ENCODE measurements at regions not wholly inside any gene's neighbourhood (a gene's known extent, or its start where the extent isn't known, plus 50 kb on each side); places are given as distances from the start of the nearest gene placed in this dataset.

DNA sequence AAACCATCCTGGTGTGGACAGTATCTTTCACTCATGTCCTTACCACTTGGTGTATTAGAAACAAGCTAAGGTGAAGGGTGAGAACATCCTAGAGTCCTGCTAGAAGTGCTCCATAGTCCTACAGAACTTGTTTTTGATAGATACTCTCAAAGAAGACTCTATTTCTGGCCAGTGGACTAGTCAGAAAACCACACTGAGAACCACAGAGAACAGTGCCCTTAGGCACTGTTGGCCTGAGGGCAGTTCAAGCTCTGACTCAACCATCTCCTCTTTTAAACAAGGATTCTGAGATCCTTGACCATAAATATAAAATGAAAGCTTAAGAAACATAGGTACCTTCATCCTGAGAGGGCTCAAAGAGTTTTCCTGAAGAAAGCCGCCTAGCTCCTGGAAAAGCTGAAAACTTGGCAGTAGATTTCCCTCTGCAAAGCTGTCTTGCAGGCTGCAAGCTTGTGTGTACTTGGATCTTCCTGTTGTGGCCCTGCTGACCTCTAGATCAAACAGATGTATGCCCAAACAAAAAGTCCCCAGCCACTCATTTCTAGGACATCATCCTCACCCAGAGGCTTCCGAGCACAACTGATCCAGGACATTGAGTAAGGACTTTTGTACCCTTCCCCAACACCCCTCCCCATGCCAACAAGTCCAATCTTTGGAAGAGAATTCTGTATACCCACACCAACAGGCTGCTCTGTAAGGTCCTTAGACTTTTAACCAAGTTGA lies 111.6 kb upstream of the CXCL13 start:
- TF ChIP-seq, protein P1, sequence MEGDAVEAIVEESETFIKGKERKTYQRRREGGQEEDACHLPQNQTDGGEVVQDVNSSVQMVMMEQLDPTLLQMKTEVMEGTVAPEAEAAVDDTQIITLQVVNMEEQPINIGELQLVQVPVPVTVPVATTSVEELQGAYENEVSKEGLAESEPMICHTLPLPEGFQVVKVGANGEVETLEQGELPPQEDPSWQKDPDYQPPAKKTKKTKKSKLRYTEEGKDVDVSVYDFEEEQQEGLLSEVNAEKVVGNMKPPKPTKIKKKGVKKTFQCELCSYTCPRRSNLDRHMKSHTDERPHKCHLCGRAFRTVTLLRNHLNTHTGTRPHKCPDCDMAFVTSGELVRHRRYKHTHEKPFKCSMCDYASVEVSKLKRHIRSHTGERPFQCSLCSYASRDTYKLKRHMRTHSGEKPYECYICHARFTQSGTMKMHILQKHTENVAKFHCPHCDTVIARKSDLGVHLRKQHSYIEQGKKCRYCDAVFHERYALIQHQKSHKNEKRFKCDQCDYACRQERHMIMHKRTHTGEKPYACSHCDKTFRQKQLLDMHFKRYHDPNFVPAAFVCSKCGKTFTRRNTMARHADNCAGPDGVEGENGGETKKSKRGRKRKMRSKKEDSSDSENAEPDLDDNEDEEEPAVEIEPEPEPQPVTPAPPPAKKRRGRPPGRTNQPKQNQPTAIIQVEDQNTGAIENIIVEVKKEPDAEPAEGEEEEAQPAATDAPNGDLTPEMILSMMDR (IDR thresholded peaks at IDR 0.05; ENCODE audit: unreplicated experiment in 3 of 3): no peak
- Mint-ChIP-seq H3K27ac (no peak overlapping the region), H3K27me3 (ENCODE audit: low read depth) (no peaks in the 10 kb centered on the region), H3K9me3 (peaks cover 4% of the 10 kb centered on the region), H3K4me3 (no peak overlapping the region), H3K36me3 (ENCODE audit: low read depth) (no peaks in the 10 kb centered on the region), H3K4me1 (no peaks in the 10 kb centered on the region)

DNA sequence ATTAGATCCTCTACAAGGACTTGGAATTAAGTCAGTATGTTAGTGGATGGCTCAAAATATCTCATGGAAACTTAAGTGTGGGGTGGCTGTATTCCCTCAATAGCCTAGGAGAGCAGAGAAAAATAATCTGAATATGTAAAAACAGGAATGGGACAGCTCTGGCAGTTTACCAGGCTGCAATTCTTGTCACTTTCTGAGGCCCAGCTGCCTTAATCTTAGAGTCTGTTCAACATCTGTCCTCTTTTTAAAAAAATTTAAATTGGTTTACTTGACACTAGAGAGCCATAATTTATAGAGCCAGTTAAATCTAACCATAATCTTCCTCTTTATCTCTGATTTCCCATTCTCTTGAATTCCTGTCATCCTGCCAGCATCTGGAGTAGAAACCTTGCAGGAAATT lies 109.2 kb upstream of the CXCL13 start:
- H3K27ac Mint-ChIP-seq: no peak overlapping the region
- peaks cover 2% of the 10 kb centered on the region for H3K4me1 Mint-ChIP-seq
- no peaks in the 10 kb centered on the region for H3K36me3 Mint-ChIP-seq (ENCODE audit: low read depth)
- H3K9me3 Mint-ChIP-seq: peaks cover 4% of the 10 kb centered on the region
- H3K27me3 Mint-ChIP-seq (ENCODE audit: low read depth): no peaks in the 10 kb centered on the region
- TF ChIP-seq, protein P1 (IDR thresholded peaks at IDR 0.05; ENCODE audit: unreplicated experiment in 3 of 3): no peak
- no peak overlapping the region for H3K4me3 Mint-ChIP-seq

DNA sequence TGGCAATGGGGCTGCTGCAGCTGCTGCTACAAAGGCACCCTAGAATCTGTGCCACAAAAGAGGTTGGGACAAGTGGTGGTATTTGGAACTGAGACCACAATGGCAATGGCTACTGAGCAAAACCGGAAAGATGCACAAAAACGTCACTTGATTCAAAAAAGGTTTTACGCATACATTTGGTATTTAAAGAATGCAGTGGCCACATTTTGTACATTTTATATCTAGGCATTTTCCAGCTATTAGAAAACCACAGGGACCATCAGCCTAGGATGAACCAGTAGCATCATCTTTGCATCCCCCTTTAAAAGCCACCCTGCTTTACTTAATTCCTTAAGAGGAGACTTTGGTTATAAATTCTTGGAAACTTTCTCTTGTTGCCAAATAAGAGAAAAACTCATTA lies 104.8 kb upstream of the CXCL13 start:
- peaks cover 4% of the 10 kb centered on the region for H3K9me3 Mint-ChIP-seq
- H3K27me3 Mint-ChIP-seq (ENCODE audit: low read depth): peaks cover 4% of the 10 kb centered on the region
- peaks cover 10% of the 10 kb centered on the region for H3K4me1 Mint-ChIP-seq
- H3K27ac Mint-ChIP-seq: no peak overlapping the region
- H3K4me3 Mint-ChIP-seq: no peak overlapping the region
- TF ChIP-seq, protein P1 (IDR thresholded peaks at IDR 0.05; ENCODE audit: unreplicated experiment in 3 of 3): no peak
- H3K36me3 Mint-ChIP-seq (ENCODE audit: low read depth): no peaks in the 10 kb centered on the region

DNA sequence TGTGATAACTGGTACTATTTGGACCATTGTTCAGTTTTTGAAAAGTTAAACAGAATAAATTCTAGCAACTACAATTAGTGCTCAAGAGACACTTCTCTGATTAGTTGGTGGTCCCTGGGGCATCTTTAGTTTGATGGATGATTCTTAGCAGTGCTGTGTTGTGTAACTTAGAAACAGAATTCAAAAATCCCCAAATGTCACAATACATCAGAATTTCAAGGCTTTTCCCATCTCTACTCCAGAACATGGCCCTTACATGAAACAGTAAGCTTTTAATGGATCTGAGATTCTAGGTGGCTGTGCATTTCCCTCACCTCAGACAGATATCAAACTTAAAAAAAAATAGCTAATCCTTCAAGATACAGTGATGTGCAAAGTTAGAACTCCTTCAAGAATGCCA lies 104.4 kb upstream of the CXCL13 start:
- no peak overlapping the region for H3K27ac Mint-ChIP-seq
- H3K36me3 Mint-ChIP-seq (ENCODE audit: low read depth): no peaks in the 10 kb centered on the region
- H3K4me1 Mint-ChIP-seq: peaks cover 10% of the 10 kb centered on the region
- no peak overlapping the region for H3K4me3 Mint-ChIP-seq
- TF ChIP-seq, protein P1 (IDR thresholded peaks at IDR 0.05; ENCODE audit: unreplicated experiment in 3 of 3): no peak
- H3K27me3 Mint-ChIP-seq (ENCODE audit: low read depth): peaks cover 4% of the 10 kb centered on the region
- H3K9me3 Mint-ChIP-seq: peaks cover 4% of the 10 kb centered on the region

DNA sequence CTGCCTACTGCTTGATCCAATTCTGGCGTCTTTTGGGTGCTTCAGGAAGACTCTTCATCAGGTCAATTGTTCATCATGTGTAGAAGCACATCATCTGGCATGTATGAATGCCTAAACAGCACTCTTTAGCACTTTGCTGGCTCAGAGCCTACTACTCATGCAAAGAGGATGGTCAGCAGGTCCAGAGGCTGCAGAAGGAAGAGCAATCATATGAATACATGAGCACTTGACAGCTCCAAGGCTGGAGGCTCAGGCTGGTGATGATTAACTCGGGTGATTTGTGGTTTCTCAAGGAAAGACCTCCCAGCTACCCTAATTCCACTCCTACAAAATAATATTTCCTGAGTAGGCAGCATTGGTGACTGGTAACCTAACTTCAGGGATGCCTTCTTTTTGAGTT lies 103.8 kb upstream of the CXCL13 start:
- Mint-ChIP-seq H3K36me3 (ENCODE audit: low read depth) (no peaks in the 10 kb centered on the region), H3K4me1 (peaks cover 10% of the 10 kb centered on the region), H3K27me3 (ENCODE audit: low read depth) (peaks cover 4% of the 10 kb centered on the region), H3K4me3 (no peak overlapping the region), H3K27ac (no peak overlapping the region), H3K9me3 (peaks cover 1% of the 10 kb centered on the region)
- TF ChIP-seq, protein P1 (IDR thresholded peaks at IDR 0.05; ENCODE audit: unreplicated experiment in 3 of 3): no peak

DNA sequence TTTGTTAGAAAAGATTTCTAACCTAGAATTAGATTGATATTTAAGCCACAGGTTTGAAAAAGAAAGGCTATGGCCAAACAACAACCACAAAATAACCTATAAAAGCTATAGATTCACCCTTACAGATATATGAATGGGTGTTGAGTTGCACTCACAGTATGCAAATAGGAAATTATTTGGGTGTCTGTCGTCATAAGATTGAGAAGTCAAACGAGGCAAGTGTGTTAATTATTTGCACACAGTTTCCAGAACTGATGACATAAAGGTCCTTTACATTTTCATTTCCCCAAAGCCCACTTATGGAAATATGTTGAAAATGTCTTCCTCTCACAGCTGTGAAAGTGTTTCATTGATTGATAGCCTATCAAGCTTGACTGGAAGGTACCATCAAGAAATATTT lies 101.2 kb upstream of the CXCL13 start:
- H3K36me3 Mint-ChIP-seq (ENCODE audit: low read depth): no peaks in the 10 kb centered on the region
- TF ChIP-seq, protein P1 (IDR thresholded peaks at IDR 0.05; ENCODE audit: unreplicated experiment in 3 of 3): no peak
- no peak overlapping the region for H3K4me3 Mint-ChIP-seq
- H3K27ac Mint-ChIP-seq: no peak overlapping the region
- H3K4me1 Mint-ChIP-seq: peaks cover 10% of the 10 kb centered on the region
- peaks cover 3% of the 10 kb centered on the region for H3K9me3 Mint-ChIP-seq
- H3K27me3 Mint-ChIP-seq (ENCODE audit: low read depth): peaks cover 4% of the 10 kb centered on the region
